C4-2B (cell line): ENCODE measurements at regions not wholly inside any gene's neighbourhood (a gene's known extent, or its start where the extent isn't known, plus 50 kb on each side); places are given as distances from the start of the nearest gene placed in this dataset.

ENCODE experiments used
- ZFX ChIP-seq: fragments of 450-650 bp; IDR thresholded peaks from 2 replicates; pipeline ENCODE4 v1.6.1; 2017
- TF ChIP-seq, protein P1 (sequence below): fragments of 450-650 bp; conservative IDR thresholded peaks from 2 replicates; pipeline ENCODE4 v1.5.1; 2017; ENCODE audit warnings: mild to moderate bottlenecking

DNA sequence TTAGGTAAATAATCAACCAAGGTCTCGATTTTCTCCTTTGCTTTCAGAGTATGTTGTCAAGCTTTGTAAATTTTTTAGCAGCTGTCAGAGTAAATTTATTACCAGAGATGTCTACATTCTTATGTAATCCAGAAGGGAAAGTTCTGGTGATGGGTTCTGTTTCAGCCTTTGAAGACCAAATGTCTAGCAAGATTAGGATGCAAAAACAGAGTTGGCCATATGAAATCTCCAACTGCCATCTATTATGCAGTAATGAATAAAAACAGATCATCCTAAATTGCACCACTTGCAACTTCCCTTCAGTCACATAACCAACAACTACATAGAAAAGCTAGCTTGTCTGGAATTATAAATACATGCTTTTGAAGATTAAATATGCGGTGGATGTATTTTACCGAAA, 826.8 kb upstream of the KIF2B start:
- TF ChIP-seq, protein P1, sequence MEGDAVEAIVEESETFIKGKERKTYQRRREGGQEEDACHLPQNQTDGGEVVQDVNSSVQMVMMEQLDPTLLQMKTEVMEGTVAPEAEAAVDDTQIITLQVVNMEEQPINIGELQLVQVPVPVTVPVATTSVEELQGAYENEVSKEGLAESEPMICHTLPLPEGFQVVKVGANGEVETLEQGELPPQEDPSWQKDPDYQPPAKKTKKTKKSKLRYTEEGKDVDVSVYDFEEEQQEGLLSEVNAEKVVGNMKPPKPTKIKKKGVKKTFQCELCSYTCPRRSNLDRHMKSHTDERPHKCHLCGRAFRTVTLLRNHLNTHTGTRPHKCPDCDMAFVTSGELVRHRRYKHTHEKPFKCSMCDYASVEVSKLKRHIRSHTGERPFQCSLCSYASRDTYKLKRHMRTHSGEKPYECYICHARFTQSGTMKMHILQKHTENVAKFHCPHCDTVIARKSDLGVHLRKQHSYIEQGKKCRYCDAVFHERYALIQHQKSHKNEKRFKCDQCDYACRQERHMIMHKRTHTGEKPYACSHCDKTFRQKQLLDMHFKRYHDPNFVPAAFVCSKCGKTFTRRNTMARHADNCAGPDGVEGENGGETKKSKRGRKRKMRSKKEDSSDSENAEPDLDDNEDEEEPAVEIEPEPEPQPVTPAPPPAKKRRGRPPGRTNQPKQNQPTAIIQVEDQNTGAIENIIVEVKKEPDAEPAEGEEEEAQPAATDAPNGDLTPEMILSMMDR, result no peak
- TF ChIP-seq ZFX, result no peak
